BLaER1 treated with 17β-estradiol and CSF1 and Interleukin-3, amounts not matched to agents 10 nM and 100 nM (cell line): ENCODE measurements at regions not wholly inside any gene's neighbourhood (a gene's known extent, or its start where the extent isn't known, plus 50 kb on each side); places are given as distances from the start of the nearest gene placed in this dataset.

ENCODE experiments used
- H3K27ac ChIP-seq, 11 experiments: shearing (Covaris generic); formaldehyde crosslinking; 2 replicates each; pipeline ENCODE4 v1.8.1; 2022
- H3K27me3 ChIP-seq, 11 experiments: shearing (Covaris generic); formaldehyde crosslinking; 2 replicates each; pipeline ENCODE4 v1.8.1; 2022
- H3K36me3 ChIP-seq, 11 experiments: shearing (Covaris generic); formaldehyde crosslinking; 2 replicates each; pipeline ENCODE4 v1.8.1; 2022
- H3K4me1 ChIP-seq, 10 experiments: shearing (Covaris generic); formaldehyde crosslinking; 2 replicates each; pipeline ENCODE4 v1.8.1; 2022
- H3K4me2 ChIP-seq, 11 experiments: shearing (Covaris generic); formaldehyde crosslinking; 2 replicates each; pipeline ENCODE4 v1.8.1; 2022
- H3K4me3 ChIP-seq, 10 experiments: shearing (Covaris generic); formaldehyde crosslinking; 2 replicates each; pipeline ENCODE4 v1.8.1; 2022
- H3K9ac ChIP-seq, 11 experiments: shearing (Covaris generic); formaldehyde crosslinking; 2 replicates each; pipeline ENCODE4 v1.8.1; 2022
- H3K9me3 ChIP-seq, 11 experiments: shearing (Covaris generic); formaldehyde crosslinking; replicated peaks in 1 of 11; 2 replicates each; pipeline ENCODE4 v1.8.1; 2022
- H4K20me1 ChIP-seq, 11 experiments: shearing (Covaris generic); formaldehyde crosslinking; 2 replicates each; pipeline ENCODE4 v1.8.1; 2022
- Cebpa-rat ChIP-seq, 11 experiments: shearing (Covaris generic); IDR thresholded peaks; 2 replicates each; pipeline ENCODE4 v1.8.1; 2022

DNA sequence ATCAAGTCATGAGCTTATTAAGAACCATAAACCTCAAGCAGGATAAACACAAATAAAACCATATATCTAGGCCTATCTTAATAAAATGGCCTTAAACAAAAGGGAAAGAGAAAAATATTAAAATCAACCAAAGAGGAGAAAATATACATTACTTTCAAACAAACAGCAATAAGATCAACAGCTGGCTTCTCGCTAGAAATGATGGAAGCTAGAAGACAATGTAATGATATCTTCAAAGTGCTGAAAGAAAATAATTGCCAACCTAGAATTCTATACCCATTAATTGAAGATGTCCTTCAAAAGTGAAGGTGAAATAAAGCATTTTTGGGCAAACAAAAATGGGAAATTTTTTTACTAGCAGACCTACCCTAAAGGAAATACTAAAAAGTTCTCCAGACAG lies 142.9 kb upstream of the PODXL start:
- no peaks in the 10 kb centered on the region for H3K36me3 ChIP-seq
- H3K9me3 ChIP-seq: peaks cover 13 to 25% (median 18%) of the 10 kb centered on the region in 11 experiments; a peak in 19 of 22 replicates
- no peak for TF ChIP-seq Cebpa-rat (IDR thresholded peaks at IDR 0.05)
- H3K4me2 ChIP-seq: no peak overlapping the region
- no peaks in the 10 kb centered on the region for H3K4me1 ChIP-seq
- H4K20me1 ChIP-seq: no peaks in the 10 kb centered on the region
- H3K27ac ChIP-seq: no peak overlapping the region
- H3K27me3 ChIP-seq: no peaks in the 10 kb centered on the region
- H3K9ac ChIP-seq: no peak overlapping the region
- no peak overlapping the region for H3K4me3 ChIP-seq

DNA sequence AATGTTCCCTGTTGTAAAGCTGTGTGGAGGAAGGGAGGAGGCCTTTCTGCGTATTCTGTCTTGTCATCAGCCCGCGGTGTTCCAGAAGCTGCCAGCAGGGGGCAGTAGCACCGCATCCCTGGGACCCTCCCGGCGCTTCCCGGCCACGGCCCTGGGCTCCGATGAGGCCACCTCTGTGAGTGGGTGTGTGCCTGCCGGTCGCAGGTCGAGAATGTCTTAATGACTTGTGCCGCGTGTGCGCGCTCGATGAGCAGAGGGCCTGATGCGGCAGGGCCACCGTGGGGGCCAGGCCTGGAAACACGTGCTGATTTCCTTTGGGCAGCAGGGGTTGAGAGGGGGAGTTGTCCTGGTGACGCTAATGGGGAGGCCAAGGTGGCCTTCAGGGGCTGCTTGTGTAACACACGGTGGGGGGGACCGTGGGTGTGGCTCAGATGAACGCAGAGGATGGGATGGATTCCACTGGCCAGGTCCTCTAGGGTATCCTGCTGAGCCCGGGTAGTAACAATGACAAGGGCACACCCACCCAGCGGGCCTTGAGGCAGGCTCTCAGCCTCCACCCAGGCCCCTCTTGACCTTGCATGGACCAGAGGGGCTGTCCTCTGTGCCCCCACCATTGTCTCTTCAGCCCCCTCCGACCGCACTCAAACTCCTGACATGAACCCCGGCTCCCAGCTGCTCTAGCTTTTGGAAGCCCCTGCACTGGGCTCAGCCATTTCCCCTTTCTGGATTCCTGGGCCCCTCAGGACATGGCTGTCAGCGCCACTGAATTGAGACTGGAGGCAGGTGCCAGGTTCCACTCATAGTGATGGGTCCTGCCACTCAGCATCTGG lies 135.9 kb upstream of the PODXL start:
- H3K27me3 ChIP-seq: no peaks in the 10 kb centered on the region
- H4K20me1 ChIP-seq: no peaks in the 10 kb centered on the region; a peak in 1 of 22 replicates
- no peak overlapping the region for H3K27ac ChIP-seq
- no peak for TF ChIP-seq Cebpa-rat (IDR thresholded peaks at IDR 0.05)
- no peak overlapping the region for H3K4me3 ChIP-seq
- no peaks in the 10 kb centered on the region for H3K9me3 ChIP-seq
- H3K36me3 ChIP-seq: no peaks in the 10 kb centered on the region
- H3K4me1 ChIP-seq: peaks cover 0 to 29% (median 3%) of the 10 kb centered on the region in 10 experiments; a peak in 8 of 20 replicates
- no peak overlapping the region for H3K9ac ChIP-seq
- H3K4me2 ChIP-seq: peak overlapping the region in 1 of 11 experiments; percentile 23; a peak in 2 of 22 replicates

DNA sequence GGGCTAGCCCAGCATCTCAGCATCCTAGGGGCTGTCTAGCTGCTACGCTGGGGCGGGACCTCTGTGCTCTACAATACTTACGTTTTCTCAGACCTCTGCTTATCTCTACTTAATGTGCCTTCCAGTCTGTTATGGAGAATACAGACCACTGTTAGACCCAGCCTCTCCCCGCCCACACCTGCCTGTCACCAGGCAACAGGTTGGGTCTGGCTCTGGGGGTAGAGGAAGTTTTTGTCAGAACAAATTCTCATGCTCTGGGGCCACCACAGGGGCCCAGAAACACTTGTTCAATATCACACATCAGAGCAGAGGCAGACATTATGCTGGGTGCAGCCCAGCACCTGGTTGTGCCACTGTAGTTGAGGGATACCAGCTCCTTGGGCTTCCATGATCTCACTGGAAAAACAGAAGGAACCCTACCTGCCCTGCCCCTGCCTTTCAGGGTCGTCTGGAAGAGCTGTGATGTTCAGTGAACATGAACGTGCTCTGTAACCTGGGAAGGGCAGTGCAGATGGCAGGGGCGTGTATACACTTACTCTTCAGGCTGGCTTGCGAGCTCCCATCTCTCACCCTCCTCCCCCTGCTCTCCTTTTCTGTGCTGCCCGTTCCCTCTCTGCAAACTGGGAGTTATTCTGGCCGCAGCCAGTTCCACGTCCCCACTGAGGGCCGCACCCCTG lies 135.2 kb upstream of the PODXL start:
- Histone ChIP-seq H3K9me3 (no peaks in the 10 kb centered on the region), H4K20me1 (no peaks in the 10 kb centered on the region; a peak in 1 of 22 replicates), H3K27me3 (no peaks in the 10 kb centered on the region), H3K4me2 (peak overlapping the region in 1 of 11 experiments; percentile 23; a peak in 1 of 22 replicates), H3K4me1 (peaks cover 0 to 31% (median 3%) of the 10 kb centered on the region in 10 experiments; a peak in 8 of 20 replicates), H3K4me3 (no peak overlapping the region), H3K27ac (no peak overlapping the region), H3K9ac (no peak overlapping the region), H3K36me3 (no peaks in the 10 kb centered on the region)
- no peak for TF ChIP-seq Cebpa-rat (IDR thresholded peaks at IDR 0.05)

DNA sequence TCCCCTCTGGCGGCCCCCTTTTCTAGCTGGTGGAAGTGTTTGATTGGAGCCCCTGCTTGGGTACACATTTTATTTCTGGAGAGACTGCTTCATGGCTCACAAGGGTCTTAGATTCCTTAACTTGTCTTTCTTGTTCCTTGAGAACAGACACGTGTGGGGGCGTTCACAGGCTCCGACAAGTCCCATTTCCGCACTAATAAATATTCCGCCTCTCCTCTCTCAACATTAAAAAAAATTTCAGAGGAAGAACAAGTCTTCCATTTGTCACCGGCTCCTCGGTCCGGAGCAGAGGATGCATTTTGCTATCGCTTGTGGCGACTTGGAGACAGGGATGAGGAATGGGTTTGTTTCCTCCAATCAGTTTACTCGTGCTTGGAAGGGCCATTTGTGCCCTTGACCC lies 134.0 kb upstream of the PODXL start:
- TF ChIP-seq Cebpa-rat (IDR thresholded peaks at IDR 0.05): no peak

DNA sequence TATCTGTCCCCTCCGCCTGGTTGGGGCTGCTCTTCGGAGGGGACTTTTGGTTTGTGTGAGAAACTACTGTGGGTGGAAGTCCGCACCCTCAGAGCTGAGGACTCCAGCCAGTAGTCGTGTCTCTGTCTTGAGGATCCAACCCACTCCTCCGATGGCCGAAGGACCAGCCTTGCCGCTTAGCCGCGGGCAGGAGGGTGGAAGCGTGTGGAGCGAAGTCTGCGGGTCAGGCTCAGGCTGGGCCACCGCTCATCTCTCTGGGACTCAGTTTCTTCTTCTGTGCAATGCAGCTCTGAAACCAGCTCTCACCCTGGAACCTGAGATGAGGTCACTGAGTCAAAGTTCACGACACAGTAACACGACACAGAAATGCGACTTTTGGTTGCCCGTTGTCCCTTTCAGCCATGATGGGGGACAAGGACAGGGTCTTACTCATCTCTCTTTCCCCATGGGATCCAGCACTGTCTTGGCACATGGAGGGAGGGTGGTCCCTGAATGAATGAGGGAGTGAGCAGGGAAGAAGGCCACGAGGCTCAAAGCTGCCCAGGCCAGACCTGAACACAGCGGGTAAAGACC lies 133.3 kb upstream of the PODXL start:
- H3K4me3 ChIP-seq: no peak overlapping the region
- no peaks in the 10 kb centered on the region for H3K36me3 ChIP-seq
- no peak for TF ChIP-seq Cebpa-rat (IDR thresholded peaks at IDR 0.05)
- H3K27ac ChIP-seq: no peak overlapping the region
- no peak overlapping the region for H3K4me2 ChIP-seq
- H3K4me1 ChIP-seq: peaks cover 0 to 31% (median 3%) of the 10 kb centered on the region in 10 experiments; a peak in 8 of 20 replicates
- H3K27me3 ChIP-seq: no peaks in the 10 kb centered on the region
- H3K9ac ChIP-seq: no peak overlapping the region
- no peaks in the 10 kb centered on the region; a peak in 1 of 22 replicates for H4K20me1 ChIP-seq
- no peaks in the 10 kb centered on the region for H3K9me3 ChIP-seq

More for the DNA sequence above, 134.0 kb upstream of the PODXL start:
- no peaks in the 10 kb centered on the region for H3K9me3 ChIP-seq
- no peaks in the 10 kb centered on the region for H3K27me3 ChIP-seq
- no peak overlapping the region for H3K9ac ChIP-seq
- H3K36me3 ChIP-seq: no peaks in the 10 kb centered on the region
- no peak overlapping the region for H3K4me3 ChIP-seq
- no peak overlapping the region for H3K27ac ChIP-seq
- peaks cover 0 to 31% (median 3%) of the 10 kb centered on the region in 10 experiments; a peak in 8 of 20 replicates for H3K4me1 ChIP-seq
- no peak overlapping the region for H3K4me2 ChIP-seq
- no peaks in the 10 kb centered on the region; a peak in 1 of 22 replicates for H4K20me1 ChIP-seq

DNA sequence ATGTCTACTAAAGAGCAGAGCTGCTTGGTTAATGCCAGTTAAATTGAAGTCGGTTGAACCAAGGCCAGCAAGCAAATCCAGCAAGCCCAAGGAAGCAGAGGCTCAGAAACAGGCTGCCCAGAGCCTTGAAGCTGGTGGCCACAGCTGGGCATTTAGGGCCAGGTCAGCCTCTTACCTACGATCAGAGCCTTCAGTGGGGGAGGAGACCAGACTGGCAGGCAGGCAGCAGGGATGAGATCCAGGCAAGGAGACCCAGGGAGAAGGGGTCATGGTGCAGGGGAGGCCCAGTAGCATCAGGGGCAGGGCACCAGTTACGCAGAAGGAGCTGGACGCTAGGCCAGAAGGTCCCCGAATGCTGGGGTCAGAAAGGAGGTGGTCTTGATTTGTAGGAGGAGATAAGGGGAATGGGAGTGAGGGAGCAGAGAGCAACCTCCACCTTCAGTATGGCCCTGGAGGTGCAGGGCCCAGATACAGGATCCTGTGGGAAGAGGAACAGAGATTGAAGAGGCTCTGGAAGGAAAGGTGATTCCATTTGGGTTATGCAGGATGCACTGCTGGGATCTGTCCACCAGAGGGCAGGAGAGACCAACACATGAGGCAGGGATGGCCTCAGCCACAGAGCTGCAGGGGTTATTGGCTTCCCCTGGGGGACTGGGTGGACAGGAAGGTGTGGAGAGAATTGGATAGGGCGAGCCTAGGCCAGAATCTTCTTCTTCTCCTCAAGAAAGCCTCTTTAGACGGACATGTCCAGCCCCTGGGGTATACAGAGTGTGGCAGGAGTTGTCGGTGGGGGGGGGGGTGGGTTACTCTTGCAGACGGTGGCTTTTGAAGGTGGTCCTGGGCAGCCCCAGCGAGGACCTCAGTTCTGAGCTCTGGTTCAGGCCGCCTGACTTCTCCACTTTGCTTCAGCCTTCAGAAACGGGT lies 132.6 kb upstream of the PODXL start:
- peak overlapping the region in 4 of 11 experiments; percentile 5 to 32 (median 20); a peak in 5 of 22 replicates for H3K4me2 ChIP-seq

DNA sequence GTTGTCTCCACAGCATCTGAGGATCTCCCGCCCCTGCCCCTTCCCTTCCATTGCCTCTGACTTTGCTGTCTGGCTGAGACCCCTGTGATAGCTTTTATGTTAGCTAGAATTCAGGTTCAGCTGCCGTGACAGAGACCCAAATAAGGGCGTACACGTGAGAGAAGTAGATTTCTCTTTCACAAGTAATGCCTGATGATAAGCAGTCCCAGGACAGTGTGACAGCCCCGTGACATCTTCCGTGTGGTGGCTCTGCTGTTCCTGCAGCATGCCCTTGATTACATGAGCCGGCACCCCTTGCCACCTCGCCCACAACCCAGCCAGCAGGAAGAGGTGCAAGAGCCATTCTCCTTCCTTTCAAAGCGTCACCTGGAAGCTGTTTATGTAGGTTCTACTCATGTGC lies 130.9 kb upstream of the PODXL start:
- no peaks in the 10 kb centered on the region for H3K36me3 ChIP-seq
- TF ChIP-seq Cebpa-rat (IDR thresholded peaks at IDR 0.05): no peak

More for the DNA sequence above, 132.6 kb upstream of the PODXL start:
- Histone ChIP-seq H3K4me3 (no peak overlapping the region), H3K27me3 (no peaks in the 10 kb centered on the region), H3K9ac (peak overlapping the region in 1 of 11 experiments; percentile 18; a peak in 1 of 22 replicates), H3K9me3 (no peaks in the 10 kb centered on the region), H3K36me3 (no peaks in the 10 kb centered on the region), H3K4me1 (peaks cover 0 to 33% (median 4%) of the 10 kb centered on the region in 10 experiments; a peak in 13 of 20 replicates), H4K20me1 (no peaks in the 10 kb centered on the region; a peak in 1 of 22 replicates), H3K27ac (no peak overlapping the region)
- TF ChIP-seq Cebpa-rat (IDR thresholded peaks at IDR 0.05): no peak

DNA sequence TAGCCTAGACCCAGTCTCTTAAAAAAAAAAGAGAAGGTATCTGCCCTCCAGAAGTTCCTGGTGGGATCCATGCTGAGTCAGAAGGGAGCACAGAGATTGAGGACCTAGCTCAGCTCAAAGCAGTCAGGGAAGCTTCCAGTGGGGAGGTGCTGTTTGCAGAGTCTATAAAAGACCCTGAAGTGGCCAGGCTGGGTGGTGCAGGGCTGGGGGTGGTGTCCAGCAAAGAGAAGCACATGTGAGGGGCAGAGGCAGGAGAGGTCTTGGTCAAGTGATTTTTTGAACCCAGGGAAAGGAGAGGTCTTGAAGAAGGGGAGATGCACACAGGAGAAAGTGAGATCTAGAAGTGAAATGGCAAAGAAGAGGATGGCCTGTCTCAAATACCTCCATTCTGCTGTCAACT lies 130.4 kb upstream of the PODXL start:
- H4K20me1 ChIP-seq: no peaks in the 10 kb centered on the region; a peak in 1 of 22 replicates
- H3K27me3 ChIP-seq: no peaks in the 10 kb centered on the region

More for the DNA sequence above, 130.9 kb upstream of the PODXL start:
- no peak overlapping the region; a peak in 1 of 22 replicates for H3K4me2 ChIP-seq
- H3K9me3 ChIP-seq: no peaks in the 10 kb centered on the region
- no peak overlapping the region for H3K9ac ChIP-seq
- H3K4me1 ChIP-seq: peaks cover 0 to 39% (median 14%) of the 10 kb centered on the region in 10 experiments; a peak in 16 of 20 replicates
- no peaks in the 10 kb centered on the region for H3K27me3 ChIP-seq
- no peaks in the 10 kb centered on the region; a peak in 1 of 22 replicates for H4K20me1 ChIP-seq
- H3K4me3 ChIP-seq: no peak overlapping the region
- no peak overlapping the region for H3K27ac ChIP-seq

More for the DNA sequence above, 130.4 kb upstream of the PODXL start:
- no peak overlapping the region for H3K4me2 ChIP-seq
- no peak overlapping the region for H3K9ac ChIP-seq
- no peak overlapping the region for H3K27ac ChIP-seq
- no peak for TF ChIP-seq Cebpa-rat (IDR thresholded peaks at IDR 0.05)
- H3K4me1 ChIP-seq: peaks cover 0 to 37% (median 14%) of the 10 kb centered on the region in 10 experiments; a peak in 16 of 20 replicates
- H3K4me3 ChIP-seq: no peak overlapping the region
- no peaks in the 10 kb centered on the region for H3K36me3 ChIP-seq
- no peaks in the 10 kb centered on the region for H3K9me3 ChIP-seq
